ENCODE measurements at regions not wholly inside any gene's neighbourhood (a gene's known extent, or its start where the extent isn't known, plus 50 kb on each side); places are given as distances from the start of the nearest gene placed in this dataset.
"Not testable (repeated sequence)": the region's sequence is repeated elsewhere in the genome, so short reads cannot be mapped to it uniquely, and the experiment has no call there.

GRCh38 chr14:38593476-38593875 lies 337.6 kb upstream of the CLEC14A start:
- FAIRE-seq, result no peak
- TF ChIP-seq TAF1 (IDR thresholded peaks at IDR 0.05; ENCODE audit: low read depth, low read length), result no peak
- no peak for TF ChIP-seq POLR2AphosphoS5 (IDR thresholded peaks at IDR 0.05; ENCODE audit: low read depth, low read length)
- TF ChIP-seq POLR2A (IDR thresholded peaks at IDR 0.05; ENCODE audit: low read depth, low read length), result no peak
- TF ChIP-seq POU2F2 (IDR thresholded peaks at IDR 0.05; ENCODE audit: low read depth, low read length), result no peak
- no peak for TF ChIP-seq PAX5 (IDR thresholded peaks at IDR 0.05; ENCODE audit: insufficient read depth, low read length, severe bottlenecking)
- TF ChIP-seq SPI1 (IDR thresholded peaks at IDR 0.05; ENCODE audit: low read depth, low read length), result no peak

GRCh38 chr14:38592764-38593442 lies 337.0 kb upstream of the CLEC14A start:
- DNase-seq (ENCODE audit: insufficient read length, low spot score) (no peak), FAIRE-seq (no peak)
- TF ChIP-seq POU2F2 (IDR thresholded peaks at IDR 0.05; ENCODE audit: low read depth, low read length) (no peak), POLR2A (IDR thresholded peaks at IDR 0.05; ENCODE audit: low read depth, low read length) (no peak)

More at GRCh38 chr14:38593476-38593875, 337.6 kb upstream of the CLEC14A start:
- DNase-seq (ENCODE audit: insufficient read length, low spot score), result no peak

- TF ChIP-seq TAF1 (IDR thresholded peaks at IDR 0.05; ENCODE audit: low read depth, low read length) (no peak), PAX5 (IDR thresholded peaks at IDR 0.05; ENCODE audit: insufficient read depth, low read length, severe bottlenecking) (no peak), SPI1 (IDR thresholded peaks at IDR 0.05; ENCODE audit: low read depth, low read length) (no peak), POLR2A (IDR thresholded peaks at IDR 0.05; ENCODE audit: low read depth, low read length) (no peak), POLR2AphosphoS5 (IDR thresholded peaks at IDR 0.05; ENCODE audit: low read depth, low read length) (no peak), POU2F2 (IDR thresholded peaks at IDR 0.05; ENCODE audit: low read depth, low read length) (no peak)
- FAIRE-seq (no peak), DNase-seq (ENCODE audit: insufficient read length, low spot score) (no peak)
Observed at GRCh38 chr14:38589747-38590350, 334.0 kb upstream of the CLEC14A start.

GRCh38 chr14:38583471-38583870 lies 327.6 kb upstream of the CLEC14A start:
- no peak for TF ChIP-seq SPI1 (IDR thresholded peaks at IDR 0.05; ENCODE audit: low read depth, low read length)
- no peak for TF ChIP-seq POLR2A (IDR thresholded peaks at IDR 0.05; ENCODE audit: low read depth, low read length)
- no peak for TF ChIP-seq PAX5 (IDR thresholded peaks at IDR 0.05; ENCODE audit: insufficient read depth, low read length, severe bottlenecking)
- no peak for TF ChIP-seq TAF1 (IDR thresholded peaks at IDR 0.05; ENCODE audit: low read depth, low read length)
- TF ChIP-seq POU2F2 (IDR thresholded peaks at IDR 0.05; ENCODE audit: low read depth, low read length), result no peak
- DNase-seq (ENCODE audit: insufficient read length, low spot score) (no peak), FAIRE-seq (no peak)

GRCh38 chr14:38578278-38578681 lies 322.4 kb upstream of the CLEC14A start:
- TF ChIP-seq TAF1 (IDR thresholded peaks at IDR 0.05; ENCODE audit: low read depth, low read length), result no peak
- no peak for TF ChIP-seq POLR2A (IDR thresholded peaks at IDR 0.05; ENCODE audit: low read depth, low read length)
- no peak for TF ChIP-seq SPI1 (IDR thresholded peaks at IDR 0.05; ENCODE audit: low read depth, low read length)
- TF ChIP-seq POU2F2 (IDR thresholded peaks at IDR 0.05; ENCODE audit: low read depth, low read length), result no peak
- TF ChIP-seq POLR2AphosphoS5 (IDR thresholded peaks at IDR 0.05; ENCODE audit: low read depth, low read length), result no peak
- TF ChIP-seq PAX5 (IDR thresholded peaks at IDR 0.05; ENCODE audit: insufficient read depth, low read length, severe bottlenecking), result no peak
- no peak for FAIRE-seq
- DNase-seq (ENCODE audit: insufficient read length, low spot score), result no peak

- FAIRE-seq (no peak), DNase-seq (ENCODE audit: insufficient read length, low spot score) (no peak)
- TF ChIP-seq PAX5 (IDR thresholded peaks at IDR 0.05; ENCODE audit: insufficient read depth, low read length, severe bottlenecking) (no peak), POLR2AphosphoS5 (IDR thresholded peaks at IDR 0.05; ENCODE audit: low read depth, low read length) (no peak), POU2F2 (IDR thresholded peaks at IDR 0.05; ENCODE audit: low read depth, low read length) (no peak), POLR2A (IDR thresholded peaks at IDR 0.05; ENCODE audit: low read depth, low read length) (no peak), TAF1 (IDR thresholded peaks at IDR 0.05; ENCODE audit: low read depth, low read length) (no peak), SPI1 (IDR thresholded peaks at IDR 0.05; ENCODE audit: low read depth, low read length) (no peak)
Observed at GRCh38 chr14:38567703-38568102, 311.8 kb upstream of the CLEC14A start.

- no peak for TF ChIP-seq POLR2AphosphoS5 (IDR thresholded peaks at IDR 0.05; ENCODE audit: low read depth, low read length)
- no peak for TF ChIP-seq SPI1 (IDR thresholded peaks at IDR 0.05; ENCODE audit: low read depth, low read length)
- no peak for DNase-seq (ENCODE audit: insufficient read length, low spot score)
- no peak for FAIRE-seq
Observed at GRCh38 chr14:38561657-38562056, 305.8 kb upstream of the CLEC14A start.

GRCh38 chr14:38559711-38560110 lies 303.8 kb upstream of the CLEC14A start:
- TF ChIP-seq POLR2AphosphoS5 (IDR thresholded peaks at IDR 0.05; ENCODE audit: low read depth, low read length) (no peak), POLR2A (IDR thresholded peaks at IDR 0.05; ENCODE audit: low read depth, low read length) (no peak)
- no peak for FAIRE-seq

GRCh38 chr14:38557391-38557790 lies 301.5 kb upstream of the CLEC14A start:
- not testable (repeated sequence) for DNase-seq (ENCODE audit: insufficient read length, low spot score); FAIRE-seq

More at GRCh38 chr14:38559711-38560110, 303.8 kb upstream of the CLEC14A start:
- no peak for DNase-seq (ENCODE audit: insufficient read length, low spot score)

- TF ChIP-seq TAF1 (IDR thresholded peaks at IDR 0.05; ENCODE audit: low read depth, low read length) (no peak), POU2F2 (IDR thresholded peaks at IDR 0.05; ENCODE audit: low read depth, low read length) (no peak), POLR2A (IDR thresholded peaks at IDR 0.05; ENCODE audit: low read depth, low read length) (no peak), PAX5 (IDR thresholded peaks at IDR 0.05; ENCODE audit: insufficient read depth, low read length, severe bottlenecking) (no peak), POLR2AphosphoS5 (IDR thresholded peaks at IDR 0.05; ENCODE audit: low read depth, low read length) (no peak)
- no peak for DNase-seq (ENCODE audit: insufficient read length, low spot score)
- no peak for FAIRE-seq
Observed at GRCh38 chr14:38556252-38556651, 300.4 kb upstream of the CLEC14A start.

Measured in GM12891 (cell line).